ENCODE measurements at regions not wholly inside any gene's neighbourhood (a gene's known extent, or its start where the extent isn't known, plus 50 kb on each side); places are given as distances from the start of the nearest gene placed in this dataset.

DNA sequence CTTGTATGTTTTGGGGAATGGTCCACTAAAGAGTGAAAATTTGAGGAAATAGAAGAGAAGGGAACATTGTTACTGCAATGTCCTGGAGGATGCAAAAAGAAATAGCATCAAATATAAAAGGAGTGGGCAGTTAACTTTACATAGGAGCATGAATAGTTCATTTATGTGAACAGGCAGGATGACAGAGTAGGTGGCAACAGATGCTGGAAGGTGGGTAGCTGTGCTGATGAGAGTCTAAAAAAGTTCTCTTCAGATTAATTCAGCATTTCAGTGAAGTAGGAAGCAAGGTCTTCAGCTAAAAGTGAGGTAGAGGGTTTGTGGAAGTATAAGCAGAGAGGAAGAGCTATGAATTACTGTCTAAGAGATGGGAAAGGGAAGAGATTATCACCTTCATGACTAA, 276.5 kb downstream of the KIF2B start:
- Histone ChIP-seq H3K4me2 (ENCODE audit: insufficient read depth in 1 of 2, low read depth in 2 of 2, low read length in 2 of 2) (no peak overlapping the region), H3K23me2 (ENCODE audit: low read depth, low read length) (no peaks in the 10 kb centered on the region), H3K18ac (ENCODE audit: extremely low read depth, low read length) (no peak overlapping the region), H2BK120ac (replicated peaks; ENCODE audit: low read depth, low read length) (no peak overlapping the region), H3K9me3 (ENCODE audit: insufficient read depth in 2 of 2, low read depth in 1 of 2, low read length in 1 of 2) (peaks cover 0 to 3% of the 10 kb centered on the region in 2 experiments; a peak in 1 of 4 replicates), H3K27me3 (replicated peaks in 1 of 4; ENCODE audit: control insufficient read depth in 3 of 4, extremely low read depth in 1 of 4, insufficient read depth in 3 of 4, low read length in 3 of 4) (no peaks in the 10 kb centered on the region), H3K79me1 (ENCODE audit: low read depth, low read length) (no peaks in the 10 kb centered on the region), H3K4me3 (ENCODE audit: extremely low read depth in 1 of 4, insufficient read depth in 2 of 4, low read depth in 3 of 4, low read length in 4 of 4) (no peak overlapping the region), H3K27ac (ENCODE audit: low read depth, low read length) (no peak overlapping the region), H4K20me1 (replicated peaks in 1 of 2; ENCODE audit: control insufficient read depth in 1 of 2, insufficient read depth in 2 of 2, low read length in 2 of 2) (no peaks in the 10 kb centered on the region), H3K23ac (ENCODE audit: insufficient read length) (no peak overlapping the region), H3K9ac (replicated peaks in 1 of 4; ENCODE audit: extremely low read depth in 1 of 4, low read depth in 3 of 4, low read length in 3 of 4) (no peak overlapping the region), H4K91ac (replicated peaks; ENCODE audit: insufficient read length, low read length) (no peak overlapping the region), H3K4ac (replicated peaks; ENCODE audit: insufficient read length, low read depth, low read length) (no peak overlapping the region), H3K14ac (ENCODE audit: insufficient read length) (no peak overlapping the region), H2AK5ac (ENCODE audit: low read depth, low read length) (no peak overlapping the region), H3K36me3 (ENCODE audit: control insufficient read depth in 2 of 4, insufficient read depth in 4 of 4, low read length in 3 of 4) (no peaks in the 10 kb centered on the region), H4K5ac (ENCODE audit: insufficient read length, low read depth, low read length) (no peak overlapping the region), H2BK12ac (ENCODE audit: low read depth, low read length) (no peak overlapping the region), H3K56ac (replicated peaks; ENCODE audit: insufficient read length, low read depth, low read length) (no peak overlapping the region), H3K4me1 (replicated peaks in 1 of 4; ENCODE audit: control insufficient read depth in 3 of 4, insufficient read depth in 4 of 4, low read length in 3 of 4) (no peaks in the 10 kb centered on the region), H2BK5ac (ENCODE audit: low read depth, low read length) (no peak overlapping the region), H2AFZ (ENCODE audit: low read length) (no peak overlapping the region), H2BK20ac (ENCODE audit: low read length) (no peak overlapping the region), H3K79me2 (ENCODE audit: control insufficient read depth in 1 of 2, insufficient read depth in 2 of 2, low read length in 2 of 2) (no peaks in the 10 kb centered on the region), H4K8ac (ENCODE audit: extremely low read depth, insufficient read depth, low read length) (no peak overlapping the region), H2BK15ac (ENCODE audit: low read length) (no peak overlapping the region)
- TF ChIP-seq, protein P1, sequence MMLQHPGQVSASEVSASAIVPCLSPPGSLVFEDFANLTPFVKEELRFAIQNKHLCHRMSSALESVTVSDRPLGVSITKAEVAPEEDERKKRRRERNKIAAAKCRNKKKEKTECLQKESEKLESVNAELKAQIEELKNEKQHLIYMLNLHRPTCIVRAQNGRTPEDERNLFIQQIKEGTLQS (IDR thresholded peaks at IDR 0.05; ENCODE audit: insufficient read depth, low read depth, low read length) = no peak
- TF ChIP-seq CHD1 (IDR thresholded peaks at IDR 0.05; ENCODE audit: low read depth, low read length) (no peak), JUND (IDR thresholded peaks at IDR 0.05; ENCODE audit: low read length) (no peak)
- POLR2A ChIA-PET (ENCODE audit: partially characterized antibody) = no interaction called here
- DNase-seq (ENCODE audit: low read depth in 1 of 2, low spot score in 2 of 2) = no peak
- CTCF ChIA-PET (ENCODE audit: partially characterized antibody) = no interaction called here
- FAIRE-seq = no peak
